ENCODE measurements at regions not wholly inside any gene's neighbourhood (a gene's known extent, or its start where the extent isn't known, plus 50 kb on each side); places are given as distances from the start of the nearest gene placed in this dataset.

DNA sequence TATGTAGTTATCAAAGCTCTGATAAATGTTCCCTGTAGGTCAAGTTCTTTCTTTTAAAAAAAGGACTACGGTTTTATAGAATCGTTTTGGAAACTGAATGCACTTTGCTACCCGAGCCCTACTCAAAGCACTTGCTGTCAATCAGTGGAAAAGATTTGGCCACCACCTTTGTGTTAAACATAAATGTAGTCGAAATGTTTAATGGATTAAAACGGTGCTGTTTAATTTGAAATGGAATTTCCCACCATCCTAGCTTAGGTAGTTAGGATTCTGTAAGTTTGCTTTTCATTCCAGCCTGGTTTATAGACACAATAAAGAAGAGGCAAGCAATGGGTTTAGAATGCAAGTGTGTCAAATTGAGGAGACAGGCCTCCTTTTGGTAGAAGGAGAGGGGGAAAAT, 69.4 kb upstream of the MMADHC start:
- TF ChIP-seq CTCF (conservative IDR thresholded peaks at IDR 0.05) (no peak), EZH2 (IDR thresholded peaks at IDR 0.05; ENCODE audit: low read depth) (no peak)

Data from PC-9 (cell line).